ENCODE measurements at regions not wholly inside any gene's neighbourhood (a gene's known extent, or its start where the extent isn't known, plus 50 kb on each side); places are given as distances from the start of the nearest gene placed in this dataset.
A peak's percentile ranks its signal among the peaks of the same experiment; 100 is the strongest.

GRCh38 chr21:32137266-32137665 is 141.6 kb downstream of the MIS18A start:
- peaks cover 0 to 17% (median 8%) of the 10 kb centered on the region in 5 donors for H3K4me1 ChIP-seq (ENCODE audit: control insufficient read depth in 5 of 5, insufficient read depth in 5 of 5, low read length in 5 of 5)
- no peaks in the 10 kb centered on the region for H3K36me3 ChIP-seq (ENCODE audit: control insufficient read depth in 5 of 5, insufficient read depth in 5 of 5, low read length in 5 of 5)
- no peak overlapping the region for H3K4me3 ChIP-seq (ENCODE audit: low read depth in 1 of 5, low read length in 5 of 5)
- peaks cover 0 to 9% (median 5%) of the 10 kb centered on the region in 5 donors for H3K9me3 ChIP-seq (ENCODE audit: control insufficient read depth in 5 of 5, low read length in 5 of 5)
- no peak overlapping the region for H3K27ac ChIP-seq (ENCODE audit: low read depth, low read length)
- no peak overlapping the region for H3K9ac ChIP-seq (ENCODE audit: low read length in 5 of 5)
- peaks cover 0 to 3% (median 0%) of the 10 kb centered on the region in 5 donors for H3K27me3 ChIP-seq (ENCODE audit: control insufficient read depth in 5 of 5, insufficient read depth in 4 of 5, low read length in 5 of 5)

GRCh38 chr21:32136546-32136945 is 142.3 kb downstream of the MIS18A start:
- no peak overlapping the region for H3K4me3 ChIP-seq (ENCODE audit: low read depth in 1 of 5, low read length in 5 of 5)

GRCh38 chr21:32135401-32136363 is 143.2 kb downstream of the MIS18A start:
- Histone ChIP-seq H3K4me3 (ENCODE audit: low read depth in 1 of 5, low read length in 5 of 5) (no peak overlapping the region), H3K27me3 (ENCODE audit: control insufficient read depth in 5 of 5, insufficient read depth in 4 of 5, low read length in 5 of 5) (peaks cover 0 to 3% (median 0%) of the 10 kb centered on the region in 5 donors), H3K9me3 (ENCODE audit: control insufficient read depth in 5 of 5, low read length in 5 of 5) (peaks cover 0 to 9% (median 5%) of the 10 kb centered on the region in 5 donors), H3K36me3 (ENCODE audit: control insufficient read depth in 5 of 5, insufficient read depth in 5 of 5, low read length in 5 of 5) (no peaks in the 10 kb centered on the region), H3K4me1 (ENCODE audit: control insufficient read depth in 5 of 5, insufficient read depth in 5 of 5, low read length in 5 of 5) (peaks cover 0 to 14% (median 6%) of the 10 kb centered on the region in 5 donors), H3K9ac (ENCODE audit: low read length in 5 of 5) (no peak overlapping the region), H3K27ac (ENCODE audit: low read depth, low read length) (peak overlapping the region; percentile 30)

More at GRCh38 chr21:32136546-32136945, 142.3 kb downstream of the MIS18A start:
- H3K4me1 ChIP-seq (ENCODE audit: control insufficient read depth in 5 of 5, insufficient read depth in 5 of 5, low read length in 5 of 5) = peaks cover 0 to 14% (median 6%) of the 10 kb centered on the region in 5 donors
- H3K27ac ChIP-seq (ENCODE audit: low read depth, low read length) = no peak overlapping the region
- peaks cover 0 to 9% (median 5%) of the 10 kb centered on the region in 5 donors for H3K9me3 ChIP-seq (ENCODE audit: control insufficient read depth in 5 of 5, low read length in 5 of 5)
- no peaks in the 10 kb centered on the region for H3K36me3 ChIP-seq (ENCODE audit: control insufficient read depth in 5 of 5, insufficient read depth in 5 of 5, low read length in 5 of 5)
- peaks cover 0 to 3% (median 0%) of the 10 kb centered on the region in 5 donors for H3K27me3 ChIP-seq (ENCODE audit: control insufficient read depth in 5 of 5, insufficient read depth in 4 of 5, low read length in 5 of 5)
- no peak overlapping the region for H3K9ac ChIP-seq (ENCODE audit: low read length in 5 of 5)

- Histone ChIP-seq H3K27ac (ENCODE audit: low read depth, low read length) (no peak overlapping the region), H3K36me3 (ENCODE audit: control insufficient read depth in 5 of 5, insufficient read depth in 5 of 5, low read length in 5 of 5) (no peaks in the 10 kb centered on the region), H3K9me3 (ENCODE audit: control insufficient read depth in 5 of 5, low read length in 5 of 5) (peaks cover 0 to 9% (median 5%) of the 10 kb centered on the region in 5 donors), H3K9ac (ENCODE audit: low read length in 5 of 5) (no peak overlapping the region), H3K4me3 (ENCODE audit: low read depth in 1 of 5, low read length in 5 of 5) (no peak overlapping the region), H3K27me3 (ENCODE audit: control insufficient read depth in 5 of 5, insufficient read depth in 4 of 5, low read length in 5 of 5) (peaks cover 0 to 3% (median 0%) of the 10 kb centered on the region in 5 donors), H3K4me1 (ENCODE audit: control insufficient read depth in 5 of 5, insufficient read depth in 5 of 5, low read length in 5 of 5) (peaks cover 0 to 14% (median 6%) of the 10 kb centered on the region in 5 donors)
These were observed 144.3 kb downstream of the MIS18A start for GRCh38 chr21:32134441-32135130.

GRCh38 chr21:32132881-32133280 is 146.0 kb downstream of the MIS18A start:
- H3K4me3 ChIP-seq (ENCODE audit: low read depth in 1 of 5, low read length in 5 of 5) = no peak overlapping the region
- H3K9me3 ChIP-seq (ENCODE audit: control insufficient read depth in 5 of 5, low read length in 5 of 5) = peaks cover 0 to 15% (median 9%) of the 10 kb centered on the region in 5 donors
- no peak overlapping the region for H3K9ac ChIP-seq (ENCODE audit: low read length in 5 of 5)
- H3K4me1 ChIP-seq (ENCODE audit: control insufficient read depth in 5 of 5, insufficient read depth in 5 of 5, low read length in 5 of 5) = peaks cover 0 to 14% (median 6%) of the 10 kb centered on the region in 5 donors
- H3K27me3 ChIP-seq (ENCODE audit: control insufficient read depth in 5 of 5, insufficient read depth in 4 of 5, low read length in 5 of 5) = peaks cover 0 to 3% (median 0%) of the 10 kb centered on the region in 5 donors
- H3K27ac ChIP-seq (ENCODE audit: low read depth, low read length) = no peak overlapping the region
- no peaks in the 10 kb centered on the region for H3K36me3 ChIP-seq (ENCODE audit: control insufficient read depth in 5 of 5, insufficient read depth in 5 of 5, low read length in 5 of 5)

- Histone ChIP-seq H3K27me3 (ENCODE audit: control insufficient read depth in 5 of 5, insufficient read depth in 4 of 5, low read length in 5 of 5) (peaks cover 0 to 3% (median 0%) of the 10 kb centered on the region in 5 donors), H3K4me3 (ENCODE audit: low read depth in 1 of 5, low read length in 5 of 5) (no peak overlapping the region), H3K36me3 (ENCODE audit: control insufficient read depth in 5 of 5, insufficient read depth in 5 of 5, low read length in 5 of 5) (no peaks in the 10 kb centered on the region), H3K9me3 (ENCODE audit: control insufficient read depth in 5 of 5, low read length in 5 of 5) (peaks cover 0 to 13% (median 7%) of the 10 kb centered on the region in 5 donors), H3K9ac (ENCODE audit: low read length in 5 of 5) (no peak overlapping the region), H3K4me1 (ENCODE audit: control insufficient read depth in 5 of 5, insufficient read depth in 5 of 5, low read length in 5 of 5) (peaks cover 0 to 14% (median 6%) of the 10 kb centered on the region in 5 donors), H3K27ac (ENCODE audit: low read depth, low read length) (no peak overlapping the region)
These were observed 146.4 kb downstream of the MIS18A start for GRCh38 chr21:32132409-32132808.

GRCh38 chr21:32131960-32132359 is 146.9 kb downstream of the MIS18A start:
- no peaks in the 10 kb centered on the region for H3K36me3 ChIP-seq (ENCODE audit: control insufficient read depth in 5 of 5, insufficient read depth in 5 of 5, low read length in 5 of 5)
- H3K4me3 ChIP-seq (ENCODE audit: low read depth in 1 of 5, low read length in 5 of 5) = no peak overlapping the region
- H3K27me3 ChIP-seq (ENCODE audit: control insufficient read depth in 5 of 5, insufficient read depth in 4 of 5, low read length in 5 of 5) = peaks cover 0 to 3% (median 0%) of the 10 kb centered on the region in 5 donors
- peaks cover 0 to 14% (median 6%) of the 10 kb centered on the region in 5 donors for H3K4me1 ChIP-seq (ENCODE audit: control insufficient read depth in 5 of 5, insufficient read depth in 5 of 5, low read length in 5 of 5)
- peaks cover 0 to 10% (median 3%) of the 10 kb centered on the region in 5 donors for H3K9me3 ChIP-seq (ENCODE audit: control insufficient read depth in 5 of 5, low read length in 5 of 5)
- H3K9ac ChIP-seq (ENCODE audit: low read length in 5 of 5) = no peak overlapping the region
- H3K27ac ChIP-seq (ENCODE audit: low read depth, low read length) = no peak overlapping the region

- Histone ChIP-seq H3K27ac (ENCODE audit: low read depth, low read length) (no peak overlapping the region), H3K9ac (ENCODE audit: low read length in 5 of 5) (no peak overlapping the region), H3K9me3 (ENCODE audit: control insufficient read depth in 5 of 5, low read length in 5 of 5) (peaks cover 0 to 10% (median 3%) of the 10 kb centered on the region in 5 donors), H3K36me3 (ENCODE audit: control insufficient read depth in 5 of 5, insufficient read depth in 5 of 5, low read length in 5 of 5) (no peaks in the 10 kb centered on the region), H3K4me1 (ENCODE audit: control insufficient read depth in 5 of 5, insufficient read depth in 5 of 5, low read length in 5 of 5) (peaks cover 0 to 14% (median 6%) of the 10 kb centered on the region in 5 donors), H3K4me3 (ENCODE audit: low read depth in 1 of 5, low read length in 5 of 5) (no peak overlapping the region), H3K27me3 (ENCODE audit: control insufficient read depth in 5 of 5, insufficient read depth in 4 of 5, low read length in 5 of 5) (peaks cover 0 to 3% (median 0%) of the 10 kb centered on the region in 5 donors)
These were observed 147.7 kb downstream of the MIS18A start for GRCh38 chr21:32131164-32131563.

GRCh38 chr21:32130031-32130891 is 148.6 kb downstream of the MIS18A start:
- H3K9ac ChIP-seq (ENCODE audit: low read length in 5 of 5) = no peak overlapping the region
- peaks cover 0 to 14% (median 6%) of the 10 kb centered on the region in 5 donors for H3K4me1 ChIP-seq (ENCODE audit: control insufficient read depth in 5 of 5, insufficient read depth in 5 of 5, low read length in 5 of 5)
- H3K4me3 ChIP-seq (ENCODE audit: low read depth in 1 of 5, low read length in 5 of 5) = no peak overlapping the region
- H3K36me3 ChIP-seq (ENCODE audit: control insufficient read depth in 5 of 5, insufficient read depth in 5 of 5, low read length in 5 of 5) = no peaks in the 10 kb centered on the region
- peaks cover 0 to 2% (median 0%) of the 10 kb centered on the region in 5 donors for H3K27me3 ChIP-seq (ENCODE audit: control insufficient read depth in 5 of 5, insufficient read depth in 4 of 5, low read length in 5 of 5)
- peaks cover 0 to 10% (median 3%) of the 10 kb centered on the region in 5 donors for H3K9me3 ChIP-seq (ENCODE audit: control insufficient read depth in 5 of 5, low read length in 5 of 5)
- H3K27ac ChIP-seq (ENCODE audit: low read depth, low read length) = no peak overlapping the region
